Epithelial cell of esophagus (primary cell): ENCODE measurements at regions not wholly inside any gene's neighbourhood (a gene's known extent, or its start where the extent isn't known, plus 50 kb on each side); places are given as distances from the start of the nearest gene placed in this dataset.

Experiments
- DNase-seq: peaks from one replicate; pipeline ENCODE4 v3.0.0; 2010; ENCODE audit warnings: low read depth
- H3K4me3 ChIP-seq: 2 replicates; pipeline ENCODE4 v1.5.1; 2011; ENCODE audit warnings: mild to moderate bottlenecking, low read length, control low read depth
- CTCF ChIP-seq: IDR thresholded peaks from 2 replicates; pipeline ENCODE4 v1.5.1; 2011; ENCODE audit warnings: low read depth, mild to moderate bottlenecking, low read length, control low read depth, inconsistent platforms; ENCODE audit not compliant: insufficient read depth; ENCODE audit errors: missing control alignments

DNA sequence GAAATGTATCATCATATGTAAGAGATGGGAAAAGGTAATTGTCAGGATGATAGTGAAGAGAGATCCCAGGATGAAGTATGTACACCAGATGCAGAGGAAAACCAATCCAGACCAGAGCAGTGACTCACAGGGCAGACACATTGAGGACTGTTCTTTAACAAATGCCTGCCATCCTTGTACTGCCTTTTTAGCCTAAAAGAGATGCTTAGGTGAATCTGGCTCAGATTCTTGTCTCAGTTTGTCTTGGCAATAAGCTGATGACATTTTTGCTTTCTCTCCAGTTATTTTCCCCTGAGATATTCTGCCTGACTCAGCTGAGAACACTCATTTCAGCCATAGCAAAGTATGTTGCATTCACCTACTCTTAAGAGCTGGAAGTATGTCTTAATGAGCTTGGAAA is 405.3 kb upstream of the USP15 start:
- TF ChIP-seq CTCF, result no peak
- DNase-seq, result no peak
- H3K4me3 ChIP-seq, result no peak overlapping the region

DNA sequence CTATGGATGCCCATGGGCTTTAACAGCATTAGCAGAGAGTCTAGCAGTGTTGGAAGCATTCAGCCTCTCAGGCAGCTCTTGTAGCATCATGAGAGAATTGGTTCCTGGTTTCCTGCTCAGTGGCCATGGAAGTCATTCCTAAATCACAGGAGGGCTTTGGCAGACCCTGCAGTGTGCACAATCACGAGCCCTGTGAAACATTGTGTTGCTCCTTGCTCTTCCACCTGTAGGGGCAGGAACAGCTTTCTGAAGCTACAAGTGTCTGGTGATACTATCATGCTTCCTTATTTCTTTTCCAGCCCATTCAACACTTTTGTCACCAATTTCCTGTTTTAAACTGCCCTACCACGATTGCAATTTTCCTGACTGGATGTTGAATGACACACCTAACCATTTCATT is 402.2 kb upstream of the USP15 start:
- H3K4me3 ChIP-seq, result no peak overlapping the region
- no peak for TF ChIP-seq CTCF
- DNase-seq, result no peak

DNA sequence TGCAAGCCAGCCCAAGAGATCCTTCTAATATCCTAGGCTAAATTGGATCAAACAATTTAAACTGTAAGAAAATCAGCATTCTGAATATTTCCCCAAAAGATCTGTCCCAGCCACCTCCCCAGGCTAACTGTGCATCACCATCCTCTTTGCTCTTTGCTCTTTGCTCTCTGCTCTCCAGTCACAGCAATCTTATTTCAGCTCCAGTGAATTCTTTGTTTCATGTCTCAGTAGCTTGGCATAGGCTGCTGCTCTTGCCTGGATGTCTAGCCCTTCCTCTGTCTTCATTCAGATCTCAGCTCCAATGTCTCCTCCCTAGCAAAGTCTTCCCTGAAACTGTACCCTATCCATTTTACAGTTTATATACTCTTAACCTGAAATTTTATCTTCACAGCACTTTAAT is 399.8 kb upstream of the USP15 start:
- no peak overlapping the region for H3K4me3 ChIP-seq
- TF ChIP-seq CTCF, result no peak
- no peak for DNase-seq

GRCh38 chr12:61862986-61863385 is 397.2 kb upstream of the USP15 start:
- H3K4me3 ChIP-seq, result no peak overlapping the region
- no peak for TF ChIP-seq CTCF
- DNase-seq, result no peak

- no peak for DNase-seq
- H3K4me3 ChIP-seq, result no peak overlapping the region
- no peak for TF ChIP-seq CTCF
These were observed 396.4 kb upstream of the USP15 start for GRCh38 chr12:61863811-61864210.

DNA sequence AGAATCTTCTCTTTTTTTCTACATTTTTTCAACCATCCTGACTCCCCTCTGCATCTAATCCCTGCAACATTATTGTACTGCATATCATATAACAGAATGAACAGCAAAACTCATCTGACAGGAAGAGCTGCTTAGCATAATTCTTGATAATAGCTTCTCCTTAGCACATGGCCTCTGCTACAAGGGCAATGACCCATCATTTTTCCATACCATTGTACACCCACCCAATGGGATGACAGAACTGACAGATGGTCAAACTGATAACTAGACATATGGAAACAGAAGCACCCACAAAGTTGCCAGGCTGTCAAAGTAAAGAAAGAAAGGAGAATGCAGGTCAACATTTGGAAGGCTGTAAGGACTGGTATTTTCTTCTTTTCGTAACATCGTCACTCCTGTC is 390.4 kb upstream of the USP15 start:
- no peak overlapping the region for H3K4me3 ChIP-seq
- no peak for DNase-seq
- TF ChIP-seq CTCF, result no peak

DNA sequence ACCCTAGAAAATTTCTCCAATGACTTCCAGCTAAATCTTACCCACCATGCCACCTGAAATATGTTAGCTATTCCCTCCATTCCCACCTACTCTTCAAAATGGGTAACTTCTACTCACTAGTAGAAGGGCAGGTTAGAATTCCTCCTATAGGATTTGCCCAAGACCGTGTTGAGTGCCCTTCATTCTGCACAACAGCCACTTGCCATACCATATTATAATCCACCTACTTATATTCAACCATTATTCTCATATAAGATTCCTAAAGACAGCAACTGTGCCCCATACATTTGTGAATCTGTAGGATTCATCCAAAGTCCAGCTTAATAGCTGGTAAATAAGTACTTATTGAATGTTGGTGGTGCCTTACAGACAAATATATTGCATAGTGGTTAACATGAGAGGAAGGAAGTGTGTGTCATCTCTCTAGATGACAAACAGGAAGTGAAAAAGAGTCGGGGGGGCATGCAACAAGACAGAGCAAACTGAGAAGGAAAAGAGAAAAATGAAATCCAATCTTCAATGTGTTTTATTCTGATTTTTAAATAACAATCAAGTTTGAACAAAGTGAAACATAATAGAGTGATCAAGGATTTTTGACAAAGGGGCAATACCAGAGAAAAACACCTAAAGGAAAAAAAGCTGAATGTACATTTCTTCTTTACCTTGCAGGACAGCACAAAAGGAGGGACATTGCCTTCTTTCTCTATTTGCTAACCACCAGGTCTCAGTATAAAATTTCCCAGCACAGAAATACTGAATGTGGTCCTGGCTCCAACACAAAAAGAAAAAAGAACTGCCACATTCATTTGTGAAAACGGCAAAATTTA is 389.3 kb upstream of the USP15 start:
- DNase-seq, result no peak
- no peak for TF ChIP-seq CTCF
- no peak overlapping the region for H3K4me3 ChIP-seq
